OCI-LY1 (cell line): ENCODE measurements at regions not wholly inside any gene's neighbourhood (a gene's known extent, or its start where the extent isn't known, plus 50 kb on each side); places are given as distances from the start of the nearest gene placed in this dataset.

Experiments
- H2AFZ ChIP-seq: fragments of 200-600 bp; sonication (generic), shearing (Covaris generic); 2 replicates; pipeline ENCODE4 v1.6.0; 2014; ENCODE audit warnings: antibody characterized with exemption, mild to moderate bottlenecking, low read length
- H3F3A ChIP-seq: fragments of 200-600 bp; sonication (generic), shearing (Covaris generic); 2 replicates; pipeline ENCODE4 v1.6.0; 2014; ENCODE audit warnings: mild to moderate bottlenecking, antibody characterized with exemption, low read length, moderate library complexity; ENCODE audit not compliant: insufficient read depth
- H3K27ac ChIP-seq: fragments of 200-600 bp; sonication (generic); 2 replicates; pipeline ENCODE4 v1.5.1; 2014; ENCODE audit warnings: low read length, mixed run types, mild to moderate bottlenecking, low read depth; ENCODE audit not compliant: poor library complexity, severe bottlenecking
- H3K27me3 ChIP-seq: fragments of 200-600 bp; sonication (generic); 2 replicates; pipeline ENCODE4 v1.6.0; 2014; ENCODE audit warnings: antibody characterized with exemption, mild to moderate bottlenecking, low read length, moderate library complexity; ENCODE audit not compliant: insufficient read depth
- H3K36me3 ChIP-seq: fragments of 200-600 bp; sonication (generic); 2 replicates; pipeline ENCODE4 v1.6.1; 2014; ENCODE audit warnings: mild to moderate bottlenecking, antibody characterized with exemption, low read length, moderate library complexity, mixed read lengths; ENCODE audit not compliant: insufficient read depth
- H3K4me1 ChIP-seq: fragments of 200-600 bp; sonication (generic); 2 replicates; pipeline ENCODE4 v1.5.1; 2014; ENCODE audit warnings: mild to moderate bottlenecking, low read length, moderate library complexity; ENCODE audit not compliant: insufficient read depth, severe bottlenecking
- H3K4me2 ChIP-seq: fragments of 200-600 bp; sonication (generic), shearing (Covaris generic); 2 replicates; pipeline ENCODE4 v1.6.1; 2014; ENCODE audit warnings: low read length
- H3K4me3 ChIP-seq: fragments of 200-600 bp; sonication (generic); 2 replicates; pipeline ENCODE4 v1.5.1; 2014; ENCODE audit warnings: low read length, low read depth, mild to moderate bottlenecking, mixed read lengths; ENCODE audit not compliant: poor library complexity, severe bottlenecking
- H3K79me2 ChIP-seq: fragments of 200-600 bp; shearing (Covaris generic); 2 replicates; pipeline ENCODE4 v1.6.1; 2016; ENCODE audit warnings: mixed run types, low read length, mixed read lengths; ENCODE audit not compliant: insufficient read depth
- H3K9ac ChIP-seq: fragments of 200-600 bp; sonication (generic), shearing (Covaris generic); 2 replicates; pipeline ENCODE4 v1.6.1; 2014; ENCODE audit warnings: mild to moderate bottlenecking, low read length, mixed read lengths
- H3K9me2 ChIP-seq: fragments of 200-600 bp; sonication (generic), shearing (Covaris generic); 2 replicates; pipeline ENCODE4 v1.6.1; 2014; ENCODE audit warnings: low read depth, mild to moderate bottlenecking, low read length, mixed read lengths
- H3K9me3 ChIP-seq: fragments of 200-600 bp; shearing (Covaris generic); 2 replicates; pipeline ENCODE4 v1.6.1; 2014; ENCODE audit warnings: low read length, mixed read lengths
- H4K20me1 ChIP-seq: fragments of 200-600 bp; sonication (generic), shearing (Covaris generic); 2 replicates; pipeline ENCODE4 v1.6.0; 2016; ENCODE audit warnings: mild to moderate bottlenecking, low read length; ENCODE audit not compliant: insufficient read depth
- EZH2 ChIP-seq: fragments of 200-600 bp; sonication (generic), shearing (Covaris generic); IDR thresholded peaks from 2 replicates; pipeline ENCODE4 v1.8.0; 2017; ENCODE audit warnings: borderline replicate concordance, mixed run types, mild to moderate bottlenecking, antibody characterized with exemption, low read length, moderate library complexity, mixed read lengths
- TF ChIP-seq, protein P1 (sequence below): fragments of 200-600 bp; sonication (generic), shearing (Covaris generic); IDR thresholded peaks from 2 replicates; pipeline ENCODE4 v1.5.1; 2017; ENCODE audit warnings: mild to moderate bottlenecking, antibody characterized with exemption, low read length, moderate library complexity, mixed read lengths

DNA sequence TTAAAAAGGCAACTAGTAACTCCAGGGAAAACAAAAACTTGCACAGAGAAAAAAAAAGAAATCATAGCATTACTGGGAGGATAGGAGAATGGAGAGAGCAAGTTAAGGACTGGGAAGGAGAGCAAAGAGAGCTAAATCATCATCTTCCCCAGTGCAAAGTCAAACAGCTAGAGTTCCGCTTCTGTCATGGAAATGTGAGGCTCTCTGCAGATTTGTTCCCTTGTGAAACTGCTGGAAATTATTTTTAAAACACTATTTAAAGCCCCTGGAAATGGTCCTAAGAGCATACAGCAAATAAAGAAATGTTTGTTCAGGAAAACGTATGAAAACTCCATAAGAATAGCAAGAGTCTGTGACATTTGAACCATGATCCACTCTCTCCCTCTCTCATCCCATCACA lies 64.6 kb downstream of the CAMK2N1 start:
- Histone ChIP-seq H4K20me1 (no peaks in the 10 kb centered on the region), H3K4me2 (no peak overlapping the region), H3K9me3 (peaks cover 5% of the 10 kb centered on the region; the same call in 1 of the 2 replicates), H3K4me1 (no peaks in the 10 kb centered on the region), H3K36me3 (no peaks in the 10 kb centered on the region; the same call in 1 of the 2 replicates), H3K27me3 (peaks cover 4% of the 10 kb centered on the region; the same call in 1 of the 2 replicates), H3K4me3 (no peak overlapping the region), H3K9ac (no peak overlapping the region), H3K27ac (no peak overlapping the region), H2AFZ (no peak overlapping the region), H3F3A (no peaks in the 10 kb centered on the region), H3K79me2 (no peaks in the 10 kb centered on the region), H3K9me2 (no peaks in the 10 kb centered on the region)
- TF ChIP-seq EZH2, result no peak
- TF ChIP-seq, protein P1, sequence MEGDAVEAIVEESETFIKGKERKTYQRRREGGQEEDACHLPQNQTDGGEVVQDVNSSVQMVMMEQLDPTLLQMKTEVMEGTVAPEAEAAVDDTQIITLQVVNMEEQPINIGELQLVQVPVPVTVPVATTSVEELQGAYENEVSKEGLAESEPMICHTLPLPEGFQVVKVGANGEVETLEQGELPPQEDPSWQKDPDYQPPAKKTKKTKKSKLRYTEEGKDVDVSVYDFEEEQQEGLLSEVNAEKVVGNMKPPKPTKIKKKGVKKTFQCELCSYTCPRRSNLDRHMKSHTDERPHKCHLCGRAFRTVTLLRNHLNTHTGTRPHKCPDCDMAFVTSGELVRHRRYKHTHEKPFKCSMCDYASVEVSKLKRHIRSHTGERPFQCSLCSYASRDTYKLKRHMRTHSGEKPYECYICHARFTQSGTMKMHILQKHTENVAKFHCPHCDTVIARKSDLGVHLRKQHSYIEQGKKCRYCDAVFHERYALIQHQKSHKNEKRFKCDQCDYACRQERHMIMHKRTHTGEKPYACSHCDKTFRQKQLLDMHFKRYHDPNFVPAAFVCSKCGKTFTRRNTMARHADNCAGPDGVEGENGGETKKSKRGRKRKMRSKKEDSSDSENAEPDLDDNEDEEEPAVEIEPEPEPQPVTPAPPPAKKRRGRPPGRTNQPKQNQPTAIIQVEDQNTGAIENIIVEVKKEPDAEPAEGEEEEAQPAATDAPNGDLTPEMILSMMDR, result no peak

DNA sequence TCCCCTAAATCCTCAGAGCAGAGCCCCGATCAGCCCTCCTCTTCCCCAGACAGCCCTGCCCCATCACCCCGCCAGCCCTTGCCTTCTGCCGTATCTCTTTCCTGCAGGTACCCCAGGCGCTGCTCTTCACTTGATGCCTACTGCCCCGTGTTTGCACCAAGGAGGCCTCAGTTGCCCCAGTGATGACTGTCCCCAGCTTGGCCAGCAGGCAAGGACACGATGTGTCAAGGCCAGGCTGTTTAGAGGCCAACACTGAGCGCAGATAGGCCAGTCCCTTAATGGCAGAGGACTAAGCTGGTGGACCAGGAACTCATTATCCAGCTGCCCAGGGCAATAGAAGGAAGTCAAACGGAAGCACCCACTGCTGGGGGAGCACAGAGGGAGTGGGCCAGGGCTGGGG lies 68.4 kb downstream of the CAMK2N1 start:
- Histone ChIP-seq H3K9ac (no peak overlapping the region), H3K27me3 (no peaks in the 10 kb centered on the region), H3F3A (no peaks in the 10 kb centered on the region), H3K9me2 (no peaks in the 10 kb centered on the region), H3K4me2 (no peak overlapping the region), H2AFZ (no peak overlapping the region), H3K79me2 (no peaks in the 10 kb centered on the region), H4K20me1 (no peaks in the 10 kb centered on the region), H3K4me1 (no peaks in the 10 kb centered on the region), H3K9me3 (no peaks in the 10 kb centered on the region), H3K4me3 (no peak overlapping the region), H3K27ac (no peak overlapping the region), H3K36me3 (no peaks in the 10 kb centered on the region)
- TF ChIP-seq, protein P1, result no peak
- TF ChIP-seq EZH2, result no peak

DNA sequence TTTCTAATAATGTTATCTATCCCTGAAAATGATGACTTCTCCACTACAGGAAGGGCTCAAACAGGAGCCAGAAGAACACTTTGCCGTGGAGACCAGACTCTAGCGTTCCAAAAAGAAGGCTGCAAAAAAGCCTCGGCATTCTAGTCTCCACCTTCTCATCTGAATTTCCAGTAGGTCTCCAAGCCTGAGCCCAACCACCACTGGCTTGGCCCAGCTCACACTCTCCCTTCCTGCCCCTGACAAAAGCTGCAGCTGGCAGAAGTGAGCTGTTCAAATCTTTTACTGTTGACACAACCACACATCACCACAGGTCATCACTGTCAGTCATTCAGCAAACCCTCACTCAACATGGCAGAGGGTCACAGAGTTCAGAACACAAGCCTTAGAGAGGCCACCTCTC lies 69.3 kb downstream of the CAMK2N1 start:
- no peaks in the 10 kb centered on the region for H3K9me2 ChIP-seq
- no peaks in the 10 kb centered on the region for H3K36me3 ChIP-seq
- H3K9ac ChIP-seq, result no peak overlapping the region
- no peaks in the 10 kb centered on the region for H3K4me1 ChIP-seq
- no peaks in the 10 kb centered on the region for H3K27me3 ChIP-seq
- no peaks in the 10 kb centered on the region for H3F3A ChIP-seq
- TF ChIP-seq, protein P1, result no peak
- TF ChIP-seq EZH2, result no peak
- no peak overlapping the region for H3K27ac ChIP-seq
- no peaks in the 10 kb centered on the region for H3K9me3 ChIP-seq
- no peaks in the 10 kb centered on the region for H3K79me2 ChIP-seq
- H3K4me2 ChIP-seq, result no peak overlapping the region
- H3K4me3 ChIP-seq, result no peak overlapping the region
- H4K20me1 ChIP-seq, result no peaks in the 10 kb centered on the region
- no peak overlapping the region for H2AFZ ChIP-seq
